HG03521 (cell line): ENCODE measurements at regions not wholly inside any gene's neighbourhood (a gene's known extent, or its start where the extent isn't known, plus 50 kb on each side); places are given as distances from the start of the nearest gene placed in this dataset.

ENCODE experiments used
- ATAC-seq: cut with Tn5 transposase; IDR thresholded peaks from one replicate; pipeline ENCODE4 v1.9.1; 2021; ENCODE audit warnings: mild to moderate bottlenecking, moderate library complexity; ENCODE audit not compliant: unreplicated experiment

GRCh38 chr5:98403131-98403530 is 370.3 kb upstream of the RGMB start:
- ATAC-seq, result no peak

DNA sequence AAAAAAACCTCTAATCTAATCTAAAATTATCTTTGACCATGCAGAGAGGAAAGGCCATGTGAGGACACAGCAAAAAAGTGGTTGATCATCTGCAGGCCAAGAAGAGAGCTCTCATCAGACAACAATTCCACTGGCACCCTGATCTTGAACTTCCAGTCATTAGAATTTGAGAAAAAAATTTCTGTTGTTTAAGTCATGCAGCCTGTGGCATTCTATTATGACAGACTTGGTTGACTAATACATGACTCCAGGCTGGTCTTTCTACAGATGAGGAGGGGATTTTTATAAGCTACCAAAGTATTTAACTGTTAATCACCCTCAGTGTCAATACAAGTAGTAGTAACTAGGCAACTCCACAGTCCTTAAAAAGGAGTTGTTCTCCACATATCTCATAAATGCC is 358.5 kb upstream of the RGMB start:
- ATAC-seq, result no peak

DNA sequence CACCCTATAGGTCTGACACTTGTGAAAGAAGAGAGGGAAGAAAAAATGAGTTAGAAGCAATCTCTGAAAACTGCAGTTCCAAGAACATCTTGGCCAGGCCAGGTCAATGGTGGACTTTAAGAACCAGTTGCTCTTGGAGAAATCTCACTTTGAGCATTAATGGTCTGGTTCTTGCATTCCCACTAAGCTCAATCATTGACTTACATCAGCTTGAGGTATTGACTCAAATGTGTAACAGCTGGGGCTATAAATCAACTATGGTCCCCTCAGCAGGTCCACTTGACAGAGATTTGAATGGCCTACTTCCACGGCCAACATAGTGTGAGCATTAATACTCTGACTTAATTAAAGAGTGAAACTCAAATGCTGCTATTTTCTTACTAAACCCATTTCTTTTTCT is 357.8 kb upstream of the RGMB start:
- ATAC-seq, result no peak

- ATAC-seq, result no peak
These were observed 356.9 kb upstream of the RGMB start for GRCh38 chr5:98416541-98416940.

- no peak for ATAC-seq
These were observed 353.6 kb upstream of the RGMB start for GRCh38 chr5:98419825-98420224.

- no peak for ATAC-seq
These were observed 348.6 kb upstream of the RGMB start for GRCh38 chr5:98424681-98425450.

GRCh38 chr5:98425640-98426039 is 347.8 kb upstream of the RGMB start:
- no peak for ATAC-seq

DNA sequence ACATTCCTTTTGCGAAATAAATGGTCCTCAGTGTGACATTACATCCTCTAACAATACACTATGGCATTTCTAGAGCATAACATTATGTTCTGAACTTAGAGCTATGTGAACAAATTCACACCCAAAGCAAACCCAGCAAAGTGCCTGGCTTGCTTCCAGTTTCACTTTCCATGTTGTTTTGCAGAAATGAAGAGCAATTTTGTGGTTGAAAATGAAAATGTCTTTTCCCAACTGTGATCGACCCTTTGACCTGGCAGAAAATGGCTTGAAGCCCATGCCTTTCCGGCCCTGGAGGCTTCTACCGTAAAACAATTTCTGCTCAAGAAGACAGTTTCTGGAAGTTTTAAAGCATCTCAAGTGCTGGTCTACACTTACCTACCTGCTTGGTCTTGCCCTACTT is 344.7 kb upstream of the RGMB start:
- no peak for ATAC-seq

DNA sequence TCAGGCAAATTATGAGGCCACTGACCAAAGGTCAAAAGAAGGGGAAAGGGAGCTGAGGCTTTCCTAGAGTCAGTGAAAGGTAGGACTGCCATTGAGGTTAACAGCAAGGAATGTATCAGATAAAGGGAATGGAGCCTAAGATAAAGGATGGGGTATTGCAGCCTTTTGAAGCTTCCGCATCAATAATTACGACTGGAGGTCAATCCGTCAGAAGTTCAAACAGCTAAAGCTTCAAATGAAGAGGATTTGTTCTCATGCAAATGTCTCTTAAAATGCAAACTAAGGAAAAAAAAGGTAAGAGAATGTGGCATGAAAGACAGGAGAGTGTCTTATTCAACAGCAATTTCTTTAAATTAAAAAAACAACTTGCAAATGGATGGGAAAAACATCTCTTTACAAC is 341.1 kb upstream of the RGMB start:
- ATAC-seq, result no peak

DNA sequence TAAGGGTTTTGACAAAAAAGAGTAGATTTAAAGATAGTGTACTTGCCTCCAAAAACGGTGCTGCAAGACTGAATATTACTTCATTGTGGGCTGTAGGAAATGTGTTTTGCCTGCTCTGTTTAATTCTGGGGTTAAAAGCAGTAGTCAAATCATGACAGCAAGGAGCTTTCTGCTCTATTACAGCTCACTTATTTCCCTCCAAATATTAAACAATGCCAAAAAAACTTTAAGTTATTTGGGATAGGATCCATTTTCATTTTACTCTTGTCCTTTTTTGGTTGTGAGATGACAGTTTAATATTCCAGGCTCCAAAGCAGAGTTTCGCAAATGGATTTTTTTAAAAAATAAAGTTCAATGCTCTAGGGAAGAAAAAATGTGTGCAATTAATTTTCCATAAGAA is 340.4 kb upstream of the RGMB start:
- ATAC-seq, result no peak

- no peak for ATAC-seq
These were observed 339.8 kb upstream of the RGMB start for GRCh38 chr5:98433673-98434072.

DNA sequence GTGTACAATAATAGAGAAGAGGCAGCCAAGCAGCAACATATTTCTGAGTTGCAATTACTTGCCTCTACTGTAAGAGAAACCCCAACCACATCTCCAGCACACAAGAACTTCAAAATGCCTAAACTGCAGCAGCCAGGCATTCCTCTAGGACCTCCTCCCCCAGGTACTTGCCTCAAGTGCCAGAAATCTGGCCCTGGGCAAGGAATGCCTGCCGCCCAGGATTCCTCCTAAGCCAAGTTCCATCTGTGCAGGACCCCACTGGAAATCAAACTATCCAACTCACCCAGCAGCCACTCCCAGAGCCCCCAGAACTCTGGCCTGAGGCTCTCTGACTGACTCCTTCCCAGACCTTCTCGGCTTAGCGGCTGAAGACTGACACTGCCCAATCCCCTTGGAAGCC is 336.8 kb upstream of the RGMB start:
- no peak for ATAC-seq

GRCh38 chr5:98442448-98442847 is 331.0 kb upstream of the RGMB start:
- no peak for ATAC-seq

GRCh38 chr5:98443881-98444280 is 329.6 kb upstream of the RGMB start:
- ATAC-seq, result no peak

DNA sequence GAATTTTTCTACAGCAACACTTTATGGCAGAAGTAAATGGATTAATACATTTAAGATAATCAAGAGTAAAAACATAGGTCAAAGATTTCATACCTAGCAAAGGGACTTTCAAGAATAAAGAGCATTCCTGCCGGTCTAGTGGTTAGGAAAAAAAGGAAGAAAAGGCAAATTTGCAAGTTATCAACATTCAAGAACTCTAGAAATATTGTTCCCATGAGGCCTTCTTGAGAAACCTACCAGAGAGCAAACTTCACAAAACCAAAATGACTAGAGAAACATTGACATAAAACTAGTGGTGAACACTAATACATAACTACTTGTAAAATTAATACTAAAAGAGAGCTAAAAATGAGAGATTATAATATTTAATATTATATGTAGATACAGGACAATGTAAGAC is 320.2 kb upstream of the RGMB start:
- ATAC-seq, result no peak

- ATAC-seq, result no peak
These were observed 319.1 kb upstream of the RGMB start for GRCh38 chr5:98454407-98454806.

DNA sequence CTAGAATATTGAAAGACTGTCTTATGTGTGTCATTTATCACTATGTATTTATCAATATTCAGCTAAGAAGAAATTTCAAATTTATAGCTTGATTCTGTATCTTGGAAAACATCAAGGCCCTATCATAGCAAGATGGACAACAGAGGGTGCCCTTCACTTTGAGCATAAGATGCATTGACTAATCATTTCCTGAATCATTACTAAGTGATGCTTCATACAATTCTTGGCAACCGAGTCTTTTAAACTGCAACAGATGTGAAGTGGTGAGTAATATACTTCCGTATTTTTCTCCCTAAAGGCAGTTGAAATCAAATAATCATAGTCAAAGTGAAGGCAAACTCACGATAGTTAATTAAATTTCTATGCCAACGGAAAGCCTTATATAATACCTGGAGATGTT is 318.6 kb upstream of the RGMB start:
- no peak for ATAC-seq

DNA sequence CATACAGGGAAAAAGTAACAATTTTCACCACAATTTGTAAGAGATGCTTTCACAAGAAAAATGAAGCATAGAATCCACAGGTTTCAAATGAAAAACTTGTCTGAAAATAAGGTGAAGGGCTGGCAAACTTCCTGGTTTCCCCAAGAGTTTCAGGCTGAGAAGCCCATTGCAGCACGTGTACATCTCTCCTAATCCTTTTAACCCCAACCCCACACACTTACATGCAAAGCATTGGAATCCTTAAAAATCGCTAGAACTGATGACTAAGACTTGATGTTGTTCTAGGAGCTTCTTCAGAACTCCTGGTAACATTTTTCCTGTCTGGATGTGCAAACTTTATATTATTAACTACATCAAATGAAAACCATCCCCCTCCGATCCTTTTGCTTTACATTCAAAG is 317.8 kb upstream of the RGMB start:
- no peak for ATAC-seq

DNA sequence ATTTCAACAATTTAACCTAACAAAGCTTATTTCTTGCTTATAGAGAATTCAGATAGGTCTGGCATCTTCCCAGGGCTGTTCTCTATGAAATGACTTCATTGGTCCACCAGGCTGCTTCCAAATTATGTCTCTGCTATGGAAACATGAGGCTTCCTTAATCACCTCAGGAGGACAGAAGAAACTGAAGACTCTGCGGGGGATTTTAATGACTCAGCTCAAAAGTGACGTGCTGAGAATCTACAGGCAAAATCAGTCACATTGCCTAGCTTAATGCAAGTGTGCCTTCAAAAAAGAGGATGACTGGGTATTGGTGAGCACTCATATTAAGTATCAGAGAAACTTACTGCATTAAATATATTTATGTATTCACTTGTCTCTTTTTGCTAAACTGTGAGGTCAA is 315.5 kb upstream of the RGMB start:
- no peak for ATAC-seq

GRCh38 chr5:98458726-98459125 is 314.7 kb upstream of the RGMB start:
- no peak for ATAC-seq

DNA sequence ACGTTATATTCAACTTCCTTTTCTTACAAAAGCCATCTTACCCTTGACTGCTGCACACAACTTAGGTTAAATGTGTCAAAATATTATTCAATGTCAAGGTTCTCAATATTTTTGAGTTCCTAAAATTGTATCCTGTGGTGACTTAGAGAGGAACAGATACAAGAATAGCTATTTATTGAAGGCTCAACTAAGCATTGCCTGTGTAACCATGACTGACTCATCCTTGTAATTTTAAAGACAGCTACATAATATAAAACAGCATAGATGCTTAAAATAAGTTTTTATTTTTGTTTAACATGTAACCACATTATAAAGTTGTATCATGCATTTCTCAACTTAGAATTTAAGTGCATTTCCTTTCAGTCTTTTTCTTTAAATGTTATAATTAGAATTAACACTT is 312.9 kb upstream of the RGMB start:
- ATAC-seq, result no peak

DNA sequence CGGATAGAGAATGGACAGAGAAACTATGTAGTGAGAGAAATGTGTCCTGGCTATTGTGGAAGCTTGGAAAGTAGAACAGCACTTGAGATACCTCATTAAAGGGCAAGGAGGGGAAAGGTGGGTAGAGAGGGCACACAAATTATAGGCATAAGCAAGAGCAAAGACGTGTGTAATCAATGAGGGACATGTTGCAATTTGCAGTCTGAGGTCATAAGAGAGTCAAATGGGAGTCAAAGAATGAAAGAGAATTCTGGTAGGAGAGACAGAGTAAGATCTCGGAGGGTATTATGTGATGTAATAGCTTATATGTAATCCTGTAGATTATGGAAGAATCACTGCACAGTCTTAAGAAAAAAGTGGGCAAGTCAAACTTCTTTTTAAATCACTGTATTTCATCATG is 312.0 kb upstream of the RGMB start:
- ATAC-seq, result no peak

- no peak for ATAC-seq
These were observed 310.2 kb upstream of the RGMB start for GRCh38 chr5:98463222-98463621.
